Right lobe of liver (tissue), 4 donors: ENCODE measurements at regions not wholly inside any gene's neighbourhood (a gene's known extent, or its start where the extent isn't known, plus 50 kb on each side); places are given as distances from the start of the nearest gene placed in this dataset.

Experiments used
- CTCF ChIP-seq, 4 donors: fragments of 200-600 bp in 3 of 4; fragments of 450-650 bp in 1 of 4; IDR thresholded peaks; one replicate each; pipeline versions ENCODE4 v1.5.1 to v1.8.0; 2016 to 2022; ENCODE audit warnings: antibody characterized with exemption in 4 of 4, mild to moderate bottlenecking in 2 of 4
- POLR2A ChIP-seq: fragments of 450-650 bp; IDR thresholded peaks from one replicate; pipeline ENCODE4 v1.6.1; 2017; ENCODE audit warnings: antibody characterized with exemption, mild to moderate bottlenecking
- donor health status: DM: no; HTN: no; CAD: no.
- donor health status: DM: no; HTN: no; CAD: no.
- donor health status: DM: no; HTN: yes; CAD: no.

GRCh38 chr5:173709145-173709544, 92.7 kb upstream of the BOD1 start:
- TF ChIP-seq CTCF (IDR thresholded peaks at IDR 0.05), result no peak
- TF ChIP-seq POLR2A, result no peak
